C4-2B (cell line): ENCODE measurements at regions not wholly inside any gene's neighbourhood (a gene's known extent, or its start where the extent isn't known, plus 50 kb on each side); places are given as distances from the start of the nearest gene placed in this dataset.

Experiments used
- CTCF ChIP-seq: fragments of 450-650 bp; conservative IDR thresholded peaks from 2 replicates; pipeline ENCODE4 v1.5.1; 2017; ENCODE audit warnings: mild to moderate bottlenecking
- ZFX ChIP-seq: fragments of 450-650 bp; IDR thresholded peaks from 2 replicates; pipeline ENCODE4 v1.6.1; 2017

- TF ChIP-seq CTCF (no peak), ZFX (no peak)
Observed at GRCh38 chr2:35932276-35932963, 423.2 kb upstream of the CRIM1 start.
